OCI-LY7 (cell line): ENCODE measurements at regions not wholly inside any gene's neighbourhood (a gene's known extent, or its start where the extent isn't known, plus 50 kb on each side); places are given as distances from the start of the nearest gene placed in this dataset.

Experiments
- CTCF ChIP-seq: fragments of 200-600 bp; sonication (generic); conservative IDR thresholded peaks from 2 replicates; pipeline ENCODE4 v1.5.1; 2014; ENCODE audit warnings: mild to moderate bottlenecking, antibody characterized with exemption, low read length, moderate library complexity, mixed read lengths
- EZH2phosphoT487 ChIP-seq: fragments of 200-600 bp; sonication (generic); IDR thresholded peaks from 2 replicates; pipeline ENCODE4 v1.6.1; 2018; ENCODE audit warnings: low read depth, borderline replicate concordance, mild to moderate bottlenecking, mixed run types, antibody characterized with exemption, low read length, moderate library complexity, mixed read lengths

DNA sequence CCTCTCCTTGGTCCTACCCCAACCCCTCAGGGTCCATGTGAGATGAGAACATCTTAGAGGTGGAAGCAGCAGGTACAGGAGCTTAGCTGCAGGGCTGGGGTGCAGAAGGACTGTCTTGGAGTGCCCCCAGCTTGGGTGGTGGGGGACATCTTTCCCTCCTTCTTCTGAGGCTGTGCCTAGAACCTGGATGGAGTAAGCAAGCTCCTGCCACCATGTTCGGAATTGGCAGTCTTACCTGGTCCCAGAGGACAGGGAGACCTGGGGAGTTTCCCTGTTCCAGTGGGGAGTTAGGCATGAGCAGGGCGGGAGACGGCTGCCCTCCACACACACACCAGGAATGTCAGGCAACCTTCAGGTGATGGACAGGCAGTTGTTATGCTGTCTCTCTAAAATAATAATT lies 131.0 kb upstream of the COPS8 start:
- TF ChIP-seq CTCF (no peak), EZH2phosphoT487 (no peak)
